Midbrain (tissue), 1 donor: ENCODE measurements at regions not wholly inside any gene's neighbourhood (a gene's known extent, or its start where the extent isn't known, plus 50 kb on each side); places are given as distances from the start of the nearest gene placed in this dataset.

Experiments
- DNase-seq: peaks from one replicate; lab custom pipeline; 2025; lab: John Stamatoyannopoulos, UW

DNA sequence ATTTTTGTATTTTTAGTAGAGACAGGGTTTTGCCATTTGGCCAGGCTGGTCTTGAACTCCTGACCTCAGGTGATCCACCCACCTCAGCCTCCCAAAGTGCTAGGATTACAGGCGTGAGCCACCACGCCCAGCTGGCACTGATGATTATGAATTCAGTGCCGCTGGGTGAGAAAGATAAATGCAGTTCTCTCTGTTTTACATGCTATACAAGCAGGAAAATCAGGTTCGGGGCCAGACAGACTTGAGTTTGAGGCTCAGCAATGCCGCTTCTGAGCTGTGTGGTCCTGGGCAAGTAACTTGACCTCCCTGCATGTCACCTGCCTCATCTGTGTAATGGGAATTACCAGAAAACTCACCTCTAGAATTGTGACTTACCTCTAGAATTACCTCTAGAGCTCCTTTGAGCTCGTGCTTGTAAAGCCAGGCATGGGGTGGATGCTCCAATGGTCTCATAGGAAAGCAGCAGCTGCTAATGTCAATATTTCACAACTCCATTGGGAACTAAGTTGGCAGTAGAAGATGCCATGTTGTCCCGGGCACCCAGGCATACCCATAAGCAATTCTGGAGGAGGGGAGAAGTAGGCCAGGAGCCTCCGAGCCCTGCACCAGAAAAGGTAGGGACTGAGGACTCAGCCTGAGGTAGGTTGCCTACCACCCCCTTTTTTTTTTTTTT, 119.8 kb upstream of the SLC25A33 start:
- DNase-seq: no peak

GRCh38 chr1:9420835-9421532, 118.3 kb upstream of the SLC25A33 start:
- no peak for DNase-seq

DNA sequence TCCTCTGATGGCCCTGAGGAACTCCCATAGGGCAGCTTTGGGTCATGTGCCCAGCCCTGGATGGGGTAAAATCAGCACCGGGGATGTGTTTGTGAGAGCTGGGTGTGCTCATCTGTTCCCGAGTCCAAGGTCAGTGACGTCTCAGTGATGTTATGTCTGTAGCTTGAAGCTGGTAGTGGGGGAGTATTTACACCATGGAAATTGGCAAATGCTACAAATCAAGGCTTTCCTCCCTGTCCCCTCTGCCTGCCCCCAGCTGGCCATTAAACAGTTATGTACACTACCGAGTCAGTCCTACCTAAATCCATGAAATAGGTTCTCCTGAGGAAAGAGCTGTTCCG, 117.8 kb upstream of the SLC25A33 start:
- DNase-seq: no peak

DNA sequence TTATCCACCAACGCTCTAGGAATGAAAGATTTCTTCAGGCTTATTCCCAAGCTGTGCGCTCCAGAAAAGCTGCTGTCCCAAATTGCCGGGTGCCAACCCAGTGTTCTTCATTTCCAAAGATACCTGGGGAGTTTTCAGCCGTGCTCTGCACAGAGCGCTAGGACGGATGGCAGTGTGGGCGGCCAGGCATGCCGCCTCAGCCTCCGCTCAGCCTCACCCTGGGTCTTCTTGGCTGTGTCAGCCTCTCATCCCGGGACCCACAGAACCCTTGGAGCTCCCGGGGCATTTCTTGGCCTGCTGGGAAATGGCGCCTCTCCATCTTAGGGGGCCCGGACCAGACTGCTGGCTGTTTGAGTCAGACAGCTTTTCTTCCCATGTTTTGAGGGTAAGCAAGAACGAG, 116.9 kb upstream of the SLC25A33 start:
- DNase-seq: no peak

GRCh38 chr1:9422911-9423505, 116.3 kb upstream of the SLC25A33 start:
- no peak for DNase-seq

DNA sequence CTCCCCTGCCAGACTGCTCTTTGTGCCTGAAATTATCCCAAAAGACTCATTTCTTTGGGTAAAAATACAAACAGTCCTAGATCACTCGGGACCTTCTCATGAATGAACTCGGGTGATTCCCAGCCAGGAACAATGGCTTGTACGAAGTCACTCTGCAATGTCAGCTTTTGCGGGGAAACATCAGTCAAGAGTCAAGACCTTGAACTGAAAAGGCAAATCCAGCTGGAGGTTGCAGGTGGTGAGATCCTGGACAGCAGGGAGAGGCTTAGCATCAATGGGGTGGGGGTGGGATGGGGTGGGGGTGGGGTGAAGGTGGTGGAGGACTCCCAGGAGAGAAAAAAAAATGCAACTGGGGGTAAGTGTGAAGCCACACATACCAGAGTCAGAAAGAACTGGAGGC, 115.0 kb upstream of the SLC25A33 start:
- DNase-seq: peak; percentile 10

GRCh38 chr1:9425859-9426258, 113.4 kb upstream of the SLC25A33 start:
- peak; percentile 37 for DNase-seq

- DNase-seq: no peak
Observed at GRCh38 chr1:9426291-9426711, 113.0 kb upstream of the SLC25A33 start.

GRCh38 chr1:9427388-9427787, 111.9 kb upstream of the SLC25A33 start:
- DNase-seq: no peak

DNA sequence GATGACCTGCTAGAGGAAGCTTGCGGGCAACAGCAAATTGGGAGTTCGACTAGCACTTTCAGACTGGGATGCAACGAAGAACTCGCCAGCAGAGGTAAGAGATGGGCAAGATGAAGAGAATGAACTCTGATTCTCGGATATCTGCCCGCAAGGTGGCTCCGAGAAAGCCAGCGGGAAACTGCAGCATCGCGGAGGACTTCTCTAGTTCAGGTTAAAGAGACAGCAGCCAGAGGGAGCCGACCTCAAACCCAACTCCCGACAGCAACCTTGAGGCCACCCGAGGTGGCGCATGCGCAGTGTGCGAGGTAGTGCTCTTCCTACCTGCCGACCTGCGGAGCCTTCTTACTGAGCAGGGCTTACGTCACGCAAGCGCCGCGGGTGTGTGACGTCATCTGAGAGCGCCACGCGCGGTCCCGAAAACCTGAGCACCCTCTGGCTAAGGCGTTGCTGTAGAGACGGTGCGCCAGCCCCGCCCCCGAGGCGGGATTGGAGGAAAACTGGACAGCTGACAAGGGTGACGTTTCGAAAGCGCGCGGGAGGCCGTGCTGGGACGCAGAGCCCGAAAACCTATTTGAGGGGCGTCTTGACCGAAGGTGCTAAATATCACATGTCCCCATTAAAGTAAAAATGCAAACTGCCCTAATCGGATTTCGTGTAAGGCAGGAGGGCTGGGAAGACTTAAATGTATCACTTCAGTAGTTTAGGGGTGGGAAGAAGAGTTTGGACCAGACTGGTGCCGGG, 110.5 kb upstream of the SLC25A33 start:
- DNase-seq: peak; percentile 99

- no peak for DNase-seq
Observed at GRCh38 chr1:9429342-9429711, 109.9 kb upstream of the SLC25A33 start.

- no peak for DNase-seq
Observed at GRCh38 chr1:9434247-9435152, 104.8 kb upstream of the SLC25A33 start.

GRCh38 chr1:9435153-9435636, 104.1 kb upstream of the SLC25A33 start:
- DNase-seq: no peak

DNA sequence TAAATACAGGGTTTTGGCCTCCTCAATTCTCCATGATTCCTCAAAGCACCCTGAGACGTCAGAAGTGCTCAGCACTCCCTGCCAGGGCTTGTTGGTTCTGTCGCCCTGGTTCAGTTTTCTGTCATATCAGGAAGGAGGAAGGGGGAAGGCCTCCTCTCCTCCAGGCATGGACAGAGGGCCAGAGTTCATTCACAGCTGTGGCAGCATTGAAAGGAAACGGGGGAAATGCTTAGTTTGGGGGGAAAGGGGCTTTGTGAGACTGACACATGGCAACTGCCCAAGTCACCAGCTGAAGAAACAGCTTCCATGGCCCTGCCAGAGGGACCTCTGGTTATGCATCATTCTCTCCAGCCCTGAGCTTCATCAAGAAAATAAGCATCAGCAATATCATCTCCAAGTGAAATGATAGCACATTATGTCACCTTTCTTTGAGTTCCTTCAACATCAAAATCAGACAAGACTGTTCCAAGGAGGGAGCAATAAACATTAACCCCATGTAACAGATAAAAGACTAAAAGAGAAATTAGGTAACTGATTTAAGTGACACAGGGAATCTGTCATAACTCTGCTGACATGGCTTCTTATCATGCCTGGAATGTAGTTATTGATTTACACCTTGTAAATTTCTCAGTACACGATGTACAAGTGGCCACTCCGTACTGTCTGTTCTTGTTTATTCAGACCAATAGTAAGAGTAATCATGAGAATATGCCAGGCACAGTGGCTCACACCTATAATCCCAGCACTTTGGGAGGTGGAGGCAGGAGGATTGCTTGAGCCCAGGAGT, 103.2 kb upstream of the SLC25A33 start:
- DNase-seq: no peak

DNA sequence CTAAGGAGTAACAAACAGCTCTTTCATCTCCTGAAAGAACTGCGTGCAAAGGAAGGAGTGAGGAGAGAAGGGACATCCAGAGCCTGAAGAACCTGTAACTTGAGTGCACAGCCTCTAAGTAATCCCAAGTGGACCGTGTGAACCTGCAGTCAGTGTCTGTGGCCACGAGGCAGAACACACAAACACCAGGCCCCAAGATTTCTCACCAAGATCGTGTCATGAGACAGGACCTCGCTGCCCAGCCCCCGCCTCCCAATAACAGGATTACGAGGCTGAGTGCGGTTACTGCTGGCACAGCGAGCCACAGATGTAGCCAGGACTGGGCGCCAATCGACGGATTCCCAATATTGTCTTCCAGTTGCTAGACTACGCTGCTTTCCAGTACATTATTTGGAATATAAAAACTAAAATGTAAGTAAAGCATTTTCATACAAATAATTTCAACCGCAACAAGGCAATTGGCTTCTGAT, 101.3 kb upstream of the SLC25A33 start:
- peak; percentile 56 for DNase-seq

DNA sequence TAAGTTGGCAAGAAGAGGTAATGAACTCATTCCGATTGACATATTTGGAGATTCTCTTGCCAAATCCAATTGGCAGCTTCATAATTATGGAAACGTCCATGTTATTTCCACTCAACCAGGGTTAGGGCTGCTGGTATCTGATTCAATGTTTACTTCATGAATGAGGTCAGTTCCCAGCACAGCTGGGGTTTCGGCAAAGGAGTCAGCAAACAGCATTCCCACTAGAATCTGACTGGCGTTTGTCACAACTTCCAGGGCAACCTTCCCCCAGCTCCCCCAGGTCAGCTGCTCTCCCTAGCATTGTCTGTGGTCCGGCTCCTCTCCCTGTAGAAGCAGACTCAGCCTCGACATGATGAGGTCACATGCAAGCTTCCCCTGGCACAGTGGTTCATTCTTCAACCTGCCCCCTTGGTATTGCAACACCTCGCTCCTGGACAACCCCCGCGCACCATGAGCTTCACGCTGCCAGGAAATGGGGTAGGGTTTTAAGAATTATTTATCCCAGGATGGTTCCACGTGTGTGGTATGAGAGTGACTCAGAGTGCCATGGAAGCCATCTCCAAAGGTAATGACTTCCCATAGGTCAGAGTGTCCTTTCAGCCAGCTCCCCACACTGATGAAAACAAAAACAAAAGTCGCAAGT, 100.7 kb upstream of the SLC25A33 start:
- peak; percentile 55 for DNase-seq

GRCh38 chr1:9439074-9439761, 100.0 kb upstream of the SLC25A33 start:
- no peak for DNase-seq

DNA sequence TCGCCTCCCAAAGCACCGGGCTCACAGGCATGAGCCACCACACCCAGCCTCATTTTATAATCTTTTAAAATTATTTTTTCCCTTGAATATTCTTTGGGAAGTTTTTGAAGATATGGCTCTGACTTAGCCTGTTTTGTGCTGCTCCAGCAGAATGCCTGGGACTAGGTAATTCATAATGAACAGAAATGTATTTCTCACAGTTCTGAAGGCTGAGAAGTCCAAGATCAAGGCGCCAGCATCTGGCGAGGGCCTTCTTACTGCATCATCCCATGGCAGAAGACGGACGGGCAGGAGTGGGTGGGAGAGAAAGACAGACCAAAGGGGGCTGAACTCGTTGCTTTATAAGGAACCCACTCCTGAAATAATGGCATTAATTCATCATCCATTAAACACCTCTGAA, 99.0 kb upstream of the SLC25A33 start:
- DNase-seq: no peak

- DNase-seq: peak; percentile 9
Observed at GRCh38 chr1:9440763-9441194, 98.5 kb upstream of the SLC25A33 start.
